ENCODE measurements at regions not wholly inside any gene's neighbourhood (a gene's known extent, or its start where the extent isn't known, plus 50 kb on each side); places are given as distances from the start of the nearest gene placed in this dataset.

GRCh38 chr4:171742436-171742835 is 70.8 kb upstream of the GALNTL6 start:
- TF ChIP-seq GATA2 (IDR thresholded peaks at IDR 0.05; ENCODE audit: low read depth, low read length) (no peak), GATA3 (IDR thresholded peaks at IDR 0.05; ENCODE audit: low read depth, low read length) (no peak)

Data from SH-SY5Y (cell line).